ENCODE measurements at regions not wholly inside any gene's neighbourhood (a gene's known extent, or its start where the extent isn't known, plus 50 kb on each side); places are given as distances from the start of the nearest gene placed in this dataset.

- CTCF ChIA-PET = no interaction called here
These were observed 474.3 kb downstream of the METTL15 start for GRCh38 chr11:28582506-28582905.

DNA sequence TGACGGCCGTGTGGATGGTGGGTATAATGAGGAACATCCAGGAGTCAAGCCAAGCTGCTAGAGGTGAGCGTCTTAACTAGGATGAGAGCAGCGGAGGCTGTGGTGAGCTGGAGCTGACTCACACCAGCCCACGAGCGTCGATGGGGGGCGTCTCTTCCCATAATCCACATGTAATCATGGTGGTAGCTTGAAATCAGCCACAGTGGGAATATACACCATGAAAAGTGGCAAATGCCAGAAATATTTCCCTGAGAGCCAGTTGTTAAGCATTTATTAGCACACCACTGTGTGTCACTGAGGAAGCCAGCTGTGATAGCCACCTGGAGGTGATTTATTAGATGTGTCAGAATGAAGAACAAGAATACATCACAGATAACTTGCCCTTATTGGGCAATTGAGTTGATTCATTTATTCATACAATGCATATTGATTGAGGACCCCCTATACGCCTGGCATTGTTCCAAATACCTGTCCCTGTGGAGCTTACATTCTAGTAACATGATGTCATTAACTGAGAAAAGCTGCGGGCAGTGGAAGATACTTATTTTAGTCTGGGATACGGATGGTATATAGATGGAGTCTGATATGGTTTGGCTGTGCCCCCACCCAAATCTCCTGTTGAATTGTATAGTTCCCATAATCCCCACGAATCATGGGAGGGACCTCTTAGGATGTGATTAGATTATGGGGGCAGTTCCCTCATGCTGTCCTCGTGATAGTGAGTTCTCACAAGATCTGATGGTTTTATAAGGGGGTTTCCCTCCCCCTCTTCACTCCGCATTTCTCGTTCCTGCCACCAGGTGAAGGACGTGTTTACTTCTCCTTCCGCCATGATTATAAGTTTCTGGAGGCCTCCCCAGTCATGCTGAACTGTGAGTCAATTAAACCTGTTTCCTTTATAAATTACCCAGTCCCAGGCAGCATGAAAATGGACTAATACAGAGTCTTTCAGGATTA, 473.4 kb downstream of the METTL15 start:
- DNase-seq (ENCODE audit: low read depth, low spot score) (no peak), ATAC-seq (no peak)
- Histone ChIP-seq H3K4me3 (ENCODE audit: low read depth in 2 of 2, low read length in 2 of 2) (no peak overlapping the region), H3K36me3 (ENCODE audit: control insufficient read depth, insufficient read depth, low read length) (no peaks in the 10 kb centered on the region), H3K27ac (ENCODE audit: low read length) (no peak overlapping the region), H3K4me1 (ENCODE audit: control insufficient read depth, insufficient read depth, low read length) (no peaks in the 10 kb centered on the region), H3K9me3 (ENCODE audit: control insufficient read depth, insufficient read depth, low read depth, low read length) (no peaks in the 10 kb centered on the region), H3K27me3 (ENCODE audit: control insufficient read depth, insufficient read depth, low read length) (no peaks in the 10 kb centered on the region)
- ChIA-PET CTCF (no interaction called here), POLR2A (no interaction called here)
- TF ChIP-seq POLR2AphosphoS5 (IDR thresholded peaks at IDR 0.05; ENCODE audit: low read depth, low read length) (no peak), TCF7L2 (IDR thresholded peaks at IDR 0.05; ENCODE audit: low read depth, low read length) (no peak), REST (IDR thresholded peaks at IDR 0.05; ENCODE audit: insufficient read depth in 1 of 2, low read depth in 2 of 2, low read length in 1 of 2) (no peak), SIN3A (IDR thresholded peaks at IDR 0.05; ENCODE audit: borderline replicate concordance, insufficient read depth, low read depth, low read length) (no peak), CTCF (IDR thresholded peaks at IDR 0.05) (peak; percentile 28; the same call in 1 of the 2 replicates)
- no TSS peak for BruUV-seq (replicated peaks)
- in situ Hi-C loops (cut with HindIII; ENCODE audit: low pct_unique_long_range_greater_than_20kb, low sequenced_read_pairs) (no loop called here), intact Hi-C loops (cut with micrococcal nuclease; ENCODE audit: unreplicated experiment) (no loop called here)

More at GRCh38 chr11:28582506-28582905, 474.3 kb downstream of the METTL15 start:
- no peak for TF ChIP-seq CTCF (IDR thresholded peaks at IDR 0.05)
- in situ Hi-C loops (cut with HindIII; ENCODE audit: low pct_unique_long_range_greater_than_20kb, low sequenced_read_pairs) (no loop called here), intact Hi-C loops (cut with micrococcal nuclease; ENCODE audit: unreplicated experiment) (no loop called here)
- no peaks in the 10 kb centered on the region for H3K36me3 ChIP-seq (ENCODE audit: control insufficient read depth, insufficient read depth, low read length)
- H3K4me1 ChIP-seq (ENCODE audit: control insufficient read depth, insufficient read depth, low read length) = no peaks in the 10 kb centered on the region
- BruUV-seq (replicated peaks) = no TSS peak
- no peak overlapping the region for H3K4me3 ChIP-seq (ENCODE audit: low read depth in 2 of 2, low read length in 2 of 2)
- H3K27me3 ChIP-seq (ENCODE audit: control insufficient read depth, insufficient read depth, low read length) = no peaks in the 10 kb centered on the region
- H3K9me3 ChIP-seq (ENCODE audit: control insufficient read depth, insufficient read depth, low read depth, low read length) = no peaks in the 10 kb centered on the region
- POLR2A ChIA-PET = no interaction called here
- DNase-seq (ENCODE audit: low read depth, low spot score) (no peak), ATAC-seq (no peak)
- no peak overlapping the region for H3K27ac ChIP-seq (ENCODE audit: low read length)
